HFFc6 (cell line): ENCODE measurements at regions not wholly inside any gene's neighbourhood (a gene's known extent, or its start where the extent isn't known, plus 50 kb on each side); places are given as distances from the start of the nearest gene placed in this dataset.

Experiments used
- DNase-seq: peaks from one replicate; pipeline ENCODE4 v3.0.0-alpha.2; 2018
- H3K27ac Mint-ChIP-seq: 2 replicates; pipeline ENCODE4 v1.8.0; 2020; ENCODE audit warnings: mild to moderate bottlenecking, mixed read lengths
- H3K27me3 Mint-ChIP-seq: 2 replicates; pipeline ENCODE4 v1.8.0; 2021; ENCODE audit warnings: mild to moderate bottlenecking, moderate library complexity, mixed read lengths; ENCODE audit not compliant: insufficient read depth
- H3K36me3 Mint-ChIP-seq: 2 replicates; pipeline ENCODE4 v1.8.0; 2021; ENCODE audit warnings: low read depth, mixed read lengths
- H3K4me1 Mint-ChIP-seq: 2 replicates; pipeline ENCODE4 v1.8.0; 2020; ENCODE audit warnings: low read depth, mixed read lengths
- H3K4me3 Mint-ChIP-seq: 2 replicates; pipeline ENCODE4 v1.8.0; 2020; ENCODE audit warnings: mild to moderate bottlenecking, moderate library complexity, mixed read lengths
- H3K9me3 Mint-ChIP-seq: 2 replicates; pipeline ENCODE4 v1.8.0; 2020; ENCODE audit warnings: mild to moderate bottlenecking, mixed read lengths
- CTCF ChIP-seq: fragments of 200-600 bp; sonication (generic); IDR thresholded peaks from 2 replicates; pipeline ENCODE4 v1.5.0; 2021; ENCODE audit warnings: antibody characterized with exemption, mild to moderate bottlenecking

GRCh38 chr18:34292594-34292993 is 67.9 kb upstream of the NOL4 start:
- Mint-ChIP-seq H3K9me3 (peaks cover 40% of the 10 kb centered on the region), H3K27ac (no peak overlapping the region), H3K4me1 (no peaks in the 10 kb centered on the region), H3K27me3 (no peaks in the 10 kb centered on the region), H3K36me3 (no peaks in the 10 kb centered on the region), H3K4me3 (no peak overlapping the region)
- no peak for DNase-seq
- TF ChIP-seq CTCF = no peak

- Mint-ChIP-seq H3K9me3 (peaks cover 39% of the 10 kb centered on the region), H3K27me3 (no peaks in the 10 kb centered on the region; the same call in 1 of the 2 replicates), H3K4me3 (no peak overlapping the region), H3K4me1 (no peaks in the 10 kb centered on the region), H3K36me3 (no peaks in the 10 kb centered on the region), H3K27ac (no peak overlapping the region)
- DNase-seq = no peak
- TF ChIP-seq CTCF = no peak
Measured at GRCh38 chr18:34297287-34297686, 72.6 kb upstream of the NOL4 start.

DNA sequence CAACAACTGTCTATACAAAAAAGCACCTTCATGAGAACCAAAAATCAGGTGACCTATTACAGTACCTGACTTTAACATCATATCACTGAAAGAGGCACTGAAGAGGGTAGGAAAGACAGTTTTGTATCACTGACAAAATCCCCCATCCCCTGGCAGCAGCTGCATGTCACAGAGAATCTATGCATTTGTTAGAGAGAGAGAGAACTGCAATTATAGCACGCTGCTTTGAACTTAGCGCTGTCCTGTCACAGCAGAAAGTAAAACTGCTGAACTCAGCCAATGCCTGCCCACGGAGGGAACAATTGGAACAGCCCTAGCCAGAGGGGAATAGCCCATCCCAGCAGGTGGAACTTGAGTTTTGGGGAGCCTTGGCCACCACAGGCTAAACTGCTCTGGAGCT is 75.1 kb upstream of the NOL4 start:
- Mint-ChIP-seq H3K4me1 (no peaks in the 10 kb centered on the region), H3K4me3 (no peak overlapping the region), H3K9me3 (peaks cover 40% of the 10 kb centered on the region), H3K27ac (no peak overlapping the region), H3K27me3 (no peaks in the 10 kb centered on the region; the same call in 1 of the 2 replicates), H3K36me3 (no peaks in the 10 kb centered on the region; the same call in 1 of the 2 replicates)
- no peak for TF ChIP-seq CTCF
- DNase-seq = no peak

DNA sequence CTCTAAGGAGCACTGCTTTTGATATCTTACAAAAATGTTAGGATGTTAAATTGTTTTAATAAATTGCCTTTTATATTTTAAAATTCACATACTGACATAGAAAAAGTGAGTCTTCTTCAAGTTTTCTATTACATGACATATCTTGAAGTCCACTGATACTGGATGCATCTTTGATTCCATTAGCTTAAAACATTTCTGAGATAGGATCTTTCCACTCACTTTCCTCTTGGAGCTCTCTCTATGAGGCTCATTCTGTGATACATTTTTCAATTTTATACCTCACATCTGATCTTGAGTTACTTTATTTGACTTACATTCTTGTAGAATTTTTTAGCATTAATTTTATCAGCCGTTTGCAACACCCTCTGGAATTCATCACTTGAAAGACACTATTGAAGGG is 86.8 kb upstream of the NOL4 start:
- Mint-ChIP-seq H3K4me1 (no peaks in the 10 kb centered on the region), H3K27ac (no peak overlapping the region), H3K36me3 (peaks cover 4% of the 10 kb centered on the region; the same call in 1 of the 2 replicates), H3K27me3 (no peaks in the 10 kb centered on the region; the same call in 1 of the 2 replicates), H3K4me3 (no peak overlapping the region), H3K9me3 (peaks cover 24% of the 10 kb centered on the region)
- no peak for DNase-seq
- TF ChIP-seq CTCF = no peak

- Mint-ChIP-seq H3K4me1 (no peaks in the 10 kb centered on the region), H3K9me3 (peaks cover 25% of the 10 kb centered on the region), H3K4me3 (no peak overlapping the region)
Measured at GRCh38 chr18:34314847-34315246, 90.1 kb upstream of the NOL4 start.

More at GRCh38 chr18:34314847-34315246, 90.1 kb upstream of the NOL4 start:
- no peak for TF ChIP-seq CTCF
- no peak for DNase-seq
- H3K36me3 Mint-ChIP-seq = no peaks in the 10 kb centered on the region
- no peaks in the 10 kb centered on the region; the same call in 1 of the 2 replicates for H3K27me3 Mint-ChIP-seq
- no peak overlapping the region for H3K27ac Mint-ChIP-seq
